NT2/D1 (cell line): ENCODE measurements at regions not wholly inside any gene's neighbourhood (a gene's known extent, or its start where the extent isn't known, plus 50 kb on each side); places are given as distances from the start of the nearest gene placed in this dataset.

Experiments used
- SUZ12 ChIP-seq: IDR thresholded peaks from 2 replicates; pipeline ENCODE4 v1.6.1; 2011; ENCODE audit not compliant: insufficient read length, insufficient read depth; ENCODE audit errors: extremely low read depth
- YY1 ChIP-seq: IDR thresholded peaks from 2 replicates; pipeline ENCODE4 v1.6.1; 2011; ENCODE audit not compliant: insufficient read length, insufficient read depth
- ZNF274 ChIP-seq: IDR thresholded peaks from 2 replicates; pipeline ENCODE4 v1.6.1; 2011; ENCODE audit warnings: mild to moderate bottlenecking, low read depth, low read length

GRCh38 chr2:200730302-200730701, 81.4 kb upstream of the BZW1 start:
- TF ChIP-seq YY1 (no peak), SUZ12 (no peak), ZNF274 (no peak)
